ENCODE measurements at regions not wholly inside any gene's neighbourhood (a gene's known extent, or its start where the extent isn't known, plus 50 kb on each side); places are given as distances from the start of the nearest gene placed in this dataset.
"Not testable (repeated sequence)": the region's sequence is repeated elsewhere in the genome, so short reads cannot be mapped to it uniquely, and the experiment has no call there.

- no peak for DNase-seq (ENCODE audit: low spot score)
Observed at GRCh38 chr1:76687307-76688175, 179.7 kb upstream of the ST6GALNAC5 start.

- DNase-seq (ENCODE audit: low spot score): no peak
Observed at GRCh38 chr1:76690766-76691165, 176.5 kb upstream of the ST6GALNAC5 start.

GRCh38 chr1:76695535-76695934 is 171.7 kb upstream of the ST6GALNAC5 start:
- DNase-seq (ENCODE audit: low spot score): no peak

GRCh38 chr1:76697361-76697760 is 169.9 kb upstream of the ST6GALNAC5 start:
- no peak for DNase-seq (ENCODE audit: low spot score)

GRCh38 chr1:76699646-76700045 is 167.6 kb upstream of the ST6GALNAC5 start:
- DNase-seq (ENCODE audit: low spot score): not testable (repeated sequence)

GRCh38 chr1:76700200-76700599 is 167.1 kb upstream of the ST6GALNAC5 start:
- not testable (repeated sequence) for DNase-seq (ENCODE audit: low spot score)

GRCh38 chr1:76705560-76705959 is 161.7 kb upstream of the ST6GALNAC5 start:
- DNase-seq (ENCODE audit: low spot score): no peak

GRCh38 chr1:76713535-76713934 is 153.7 kb upstream of the ST6GALNAC5 start:
- no peak for DNase-seq (ENCODE audit: low spot score)

GRCh38 chr1:76715474-76715873 is 151.8 kb upstream of the ST6GALNAC5 start:
- DNase-seq (ENCODE audit: low spot score): no peak

GRCh38 chr1:76723949-76724348 is 143.3 kb upstream of the ST6GALNAC5 start:
- DNase-seq (ENCODE audit: low spot score): no peak

GRCh38 chr1:76724816-76725215 is 142.5 kb upstream of the ST6GALNAC5 start:
- no peak for DNase-seq (ENCODE audit: low spot score)

GRCh38 chr1:76725864-76726619 is 141.2 kb upstream of the ST6GALNAC5 start:
- no peak for DNase-seq (ENCODE audit: low spot score)

GRCh38 chr1:76727520-76727919 is 139.8 kb upstream of the ST6GALNAC5 start:
- no peak for DNase-seq (ENCODE audit: low spot score)

GRCh38 chr1:76729142-76729541 is 138.1 kb upstream of the ST6GALNAC5 start:
- DNase-seq (ENCODE audit: low spot score): no peak

- DNase-seq (ENCODE audit: low spot score): no peak
Observed at GRCh38 chr1:76730027-76730426, 137.3 kb upstream of the ST6GALNAC5 start.

- not testable (repeated sequence) for DNase-seq (ENCODE audit: low spot score)
Observed at GRCh38 chr1:76738355-76738754, 128.9 kb upstream of the ST6GALNAC5 start.

- DNase-seq (ENCODE audit: low spot score): not testable (repeated sequence)
Observed at GRCh38 chr1:76740956-76741355, 126.3 kb upstream of the ST6GALNAC5 start.

- no peak for DNase-seq (ENCODE audit: low spot score)
Observed at GRCh38 chr1:76744989-76745388, 122.3 kb upstream of the ST6GALNAC5 start.

- DNase-seq (ENCODE audit: low spot score): no peak
Observed at GRCh38 chr1:76746206-76746605, 121.1 kb upstream of the ST6GALNAC5 start.

GRCh38 chr1:76754730-76755129 is 112.5 kb upstream of the ST6GALNAC5 start:
- no peak for DNase-seq (ENCODE audit: low spot score)

- no peak for DNase-seq (ENCODE audit: low spot score)
Observed at GRCh38 chr1:76759171-76759860, 108.0 kb upstream of the ST6GALNAC5 start.

GRCh38 chr1:76759950-76760349 is 107.3 kb upstream of the ST6GALNAC5 start:
- DNase-seq (ENCODE audit: low spot score): peak; percentile 26

- no peak for DNase-seq (ENCODE audit: low spot score)
Observed at GRCh38 chr1:76763738-76764137, 103.5 kb upstream of the ST6GALNAC5 start.
